Muscle layer of duodenum (tissue), 2 donors: ENCODE measurements at regions not wholly inside any gene's neighbourhood (a gene's known extent, or its start where the extent isn't known, plus 50 kb on each side); places are given as distances from the start of the nearest gene placed in this dataset.

Experiments
- H3K27ac ChIP-seq: one replicate; pipeline ENCODE4 v1.7.0; 2013; ENCODE audit warnings: mild to moderate bottlenecking, low read length
- H3K27me3 ChIP-seq: one replicate; pipeline ENCODE4 v1.7.0; 2013; ENCODE audit warnings: low read depth, mild to moderate bottlenecking, control low read depth, low read length
- H3K36me3 ChIP-seq, 2 donors: one replicate each; pipeline ENCODE4 v1.7.0; 2013; ENCODE audit warnings: low read length in 2 of 2, control low read depth in 1 of 2, mild to moderate bottlenecking in 1 of 2; ENCODE audit not compliant: insufficient read depth in 2 of 2, control insufficient read depth in 1 of 2
- H3K4me1 ChIP-seq, 2 donors: one replicate each; pipeline ENCODE4 v1.7.0; 2013; ENCODE audit warnings: low read length in 2 of 2, mild to moderate bottlenecking in 2 of 2, control low read depth in 1 of 2, moderate library complexity in 1 of 2; ENCODE audit not compliant: insufficient read depth in 2 of 2, control insufficient read depth in 1 of 2
- H3K4me3 ChIP-seq, 2 donors: one replicate each; pipeline ENCODE4 v1.7.0; 2013; ENCODE audit warnings: low read length in 2 of 2, low read depth in 1 of 2, mild to moderate bottlenecking in 1 of 2
- H3K9me3 ChIP-seq, 2 donors: one replicate each; pipeline ENCODE4 v1.7.0; 2013; ENCODE audit warnings: low read length in 2 of 2, control low read depth in 1 of 2, mild to moderate bottlenecking in 1 of 2; ENCODE audit not compliant: control insufficient read depth in 1 of 2
- donor health status: healthy.

DNA sequence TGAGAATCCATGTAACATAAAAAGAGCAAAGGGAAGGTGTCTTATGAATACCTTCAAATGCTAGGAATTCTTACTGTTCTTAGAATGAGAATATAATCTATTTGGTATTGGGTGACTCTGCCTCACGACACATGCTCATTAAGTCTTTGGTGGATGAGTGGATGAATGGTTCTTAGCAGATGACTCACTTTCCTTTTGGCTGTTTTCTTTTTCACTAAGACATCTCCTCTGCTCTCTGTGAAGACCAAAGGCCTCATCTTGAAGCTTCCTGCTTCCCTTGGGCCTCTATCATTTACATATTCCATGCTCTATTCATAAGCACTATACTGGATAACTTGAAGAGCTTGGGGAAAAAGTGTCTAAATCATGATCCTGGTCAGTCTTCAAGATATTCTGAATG is 468.1 kb downstream of the SPATA31D1 start:
- no peaks in the 10 kb centered on the region for H3K36me3 ChIP-seq
- H3K27me3 ChIP-seq: no peaks in the 10 kb centered on the region
- H3K4me1 ChIP-seq: no peaks in the 10 kb centered on the region
- no peak overlapping the region for H3K4me3 ChIP-seq
- peaks cover 0 to 6% of the 10 kb centered on the region in 2 donors for H3K9me3 ChIP-seq
- H3K27ac ChIP-seq: no peak overlapping the region

DNA sequence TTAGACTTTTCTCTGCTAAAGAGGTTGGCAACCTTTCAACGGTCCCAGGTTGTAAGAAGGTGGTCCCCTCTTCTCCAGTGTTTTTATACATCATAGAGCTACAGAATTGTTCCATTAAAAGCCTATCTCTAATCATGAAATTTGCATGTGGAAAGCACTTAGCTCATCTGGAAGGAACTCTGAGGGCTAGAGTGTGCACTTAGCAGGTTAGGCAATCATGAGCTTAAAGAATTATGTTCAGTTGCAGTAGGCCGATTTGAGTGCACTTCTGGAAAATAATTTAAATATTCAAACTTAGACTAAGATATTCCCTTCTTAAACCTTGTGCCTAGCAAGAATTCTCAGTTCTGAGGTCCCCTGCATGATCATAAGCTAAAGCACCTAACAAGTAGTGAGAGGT is 468.7 kb downstream of the SPATA31D1 start:
- Histone ChIP-seq H3K4me3 (no peak overlapping the region), H3K27ac (no peak overlapping the region), H3K4me1 (no peaks in the 10 kb centered on the region), H3K36me3 (no peaks in the 10 kb centered on the region), H3K27me3 (no peaks in the 10 kb centered on the region), H3K9me3 (peaks cover 0 to 5% of the 10 kb centered on the region in 2 donors)

DNA sequence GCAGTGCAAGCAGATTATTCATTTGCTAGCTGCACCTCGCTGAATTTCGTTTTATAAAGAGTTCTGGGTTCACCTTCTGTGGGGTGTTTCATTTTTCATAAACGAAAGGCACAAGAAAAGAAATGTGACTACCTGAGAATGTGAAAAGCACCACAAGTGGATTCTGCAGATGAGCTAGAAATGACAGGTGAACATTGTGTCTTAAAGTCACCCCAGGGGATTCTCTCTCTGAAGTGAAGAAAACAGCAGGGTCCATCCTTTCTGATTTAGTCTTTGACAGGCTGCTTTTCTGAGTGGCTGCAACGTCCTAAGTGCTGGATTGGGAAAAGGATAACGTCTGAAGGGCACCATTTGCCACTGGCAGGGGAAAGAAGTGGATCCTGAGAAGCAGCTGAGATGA is 469.3 kb downstream of the SPATA31D1 start:
- Histone ChIP-seq H3K27ac (no peak overlapping the region), H3K9me3 (no peaks in the 10 kb centered on the region), H3K4me1 (no peaks in the 10 kb centered on the region), H3K36me3 (no peaks in the 10 kb centered on the region), H3K4me3 (no peak overlapping the region), H3K27me3 (no peaks in the 10 kb centered on the region)

DNA sequence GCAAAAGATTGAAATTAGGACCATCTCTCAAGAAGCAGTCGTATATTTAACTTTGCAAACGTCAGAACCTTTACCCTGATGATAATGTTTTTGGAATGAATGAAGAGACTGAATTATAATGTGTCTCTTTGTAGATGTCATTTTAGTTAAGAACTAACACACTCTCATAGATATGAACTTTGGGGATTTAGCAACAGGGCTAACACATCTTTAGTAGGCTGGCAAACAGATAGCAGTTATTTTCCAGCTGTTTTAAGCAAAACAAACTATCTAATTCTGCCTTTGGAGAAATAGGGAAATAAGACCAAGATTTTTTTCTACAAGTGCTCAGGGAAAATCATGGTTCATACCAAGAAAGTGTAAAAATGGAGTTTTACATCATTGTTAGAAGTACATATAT is 469.7 kb downstream of the SPATA31D1 start:
- Histone ChIP-seq H3K4me3 (no peak overlapping the region), H3K9me3 (no peaks in the 10 kb centered on the region), H3K27me3 (no peaks in the 10 kb centered on the region), H3K27ac (no peak overlapping the region), H3K4me1 (no peaks in the 10 kb centered on the region), H3K36me3 (no peaks in the 10 kb centered on the region)

DNA sequence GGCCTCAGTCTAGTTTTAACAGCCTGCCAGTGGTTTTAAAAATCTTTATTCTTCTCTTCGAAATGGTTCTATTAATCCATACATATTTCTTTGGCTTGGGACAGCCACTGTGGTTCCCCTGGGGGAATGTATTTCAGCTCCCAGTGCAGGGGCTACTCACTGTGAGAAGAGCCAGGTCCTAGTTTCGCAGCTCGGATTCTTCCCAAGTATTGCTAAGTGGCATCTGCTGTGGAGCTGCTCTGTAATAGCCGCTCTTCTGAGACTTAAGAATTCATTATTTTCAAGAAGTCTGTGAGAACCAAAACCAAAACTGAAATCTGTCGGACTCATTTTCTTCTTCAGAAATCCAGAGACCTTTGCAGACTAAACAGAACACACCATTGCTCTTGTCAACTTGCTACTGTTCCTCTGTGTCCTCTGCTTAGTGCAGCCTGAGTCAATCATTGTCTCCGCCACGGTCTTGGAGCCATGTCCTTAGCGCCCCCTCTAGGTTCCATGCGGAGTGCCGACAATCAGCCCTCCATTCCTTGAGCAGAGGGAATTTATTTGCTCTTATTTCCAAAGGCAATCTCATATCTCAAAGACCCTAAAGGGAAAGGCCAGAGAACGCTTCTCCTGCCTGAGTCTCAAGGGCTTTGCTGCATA is 478.2 kb downstream of the SPATA31D1 start:
- H3K4me3 ChIP-seq: no peak overlapping the region
- no peaks in the 10 kb centered on the region for H3K36me3 ChIP-seq
- H3K4me1 ChIP-seq: peaks cover 0 to 5% of the 10 kb centered on the region in 2 donors
- H3K27me3 ChIP-seq: no peaks in the 10 kb centered on the region
- no peak overlapping the region for H3K27ac ChIP-seq
- no peaks in the 10 kb centered on the region for H3K9me3 ChIP-seq

DNA sequence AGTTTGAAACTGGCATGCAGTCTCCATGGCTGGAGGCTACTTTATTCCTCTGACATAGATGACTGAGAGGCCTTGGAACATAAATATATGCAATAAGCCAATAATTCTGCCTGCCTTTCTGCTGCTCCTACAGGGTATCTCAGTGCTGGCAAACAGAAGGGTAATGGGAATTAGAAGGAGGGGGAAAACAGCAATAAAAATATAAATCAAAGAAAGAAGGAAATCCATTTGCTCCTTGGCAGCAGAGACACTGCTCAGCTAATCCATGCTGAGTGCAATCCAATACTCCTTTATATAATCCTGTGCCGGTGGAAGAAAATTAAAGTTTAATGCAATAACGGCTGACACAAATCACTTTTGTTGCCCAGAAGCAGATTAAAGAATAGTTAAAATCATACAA is 478.9 kb downstream of the SPATA31D1 start:
- Histone ChIP-seq H3K27me3 (no peaks in the 10 kb centered on the region), H3K36me3 (no peaks in the 10 kb centered on the region), H3K4me1 (peaks cover 0 to 5% of the 10 kb centered on the region in 2 donors), H3K27ac (no peak overlapping the region), H3K4me3 (no peak overlapping the region), H3K9me3 (no peaks in the 10 kb centered on the region)

DNA sequence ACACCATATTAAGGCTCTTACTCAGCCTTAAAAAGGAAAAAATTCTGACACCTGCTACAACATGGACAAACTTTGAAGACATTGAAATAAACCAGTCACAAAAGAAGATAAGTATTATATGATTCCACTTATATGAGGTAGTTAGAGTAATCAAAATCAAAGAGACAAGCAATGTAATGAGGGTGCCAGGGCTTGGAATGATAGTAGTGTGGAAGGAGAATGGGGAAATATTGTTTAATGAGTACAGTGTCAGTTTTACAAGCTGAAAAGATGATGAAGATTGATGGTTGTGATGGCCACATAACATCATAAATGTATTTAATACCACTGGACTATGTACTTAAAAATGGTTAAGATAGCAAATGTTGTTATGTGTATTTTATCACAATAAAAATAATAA is 485.7 kb downstream of the SPATA31D1 start:
- H3K9me3 ChIP-seq: no peaks in the 10 kb centered on the region
- no peak overlapping the region for H3K4me3 ChIP-seq
- H3K4me1 ChIP-seq: no peaks in the 10 kb centered on the region
- H3K27ac ChIP-seq: no peak overlapping the region
- H3K27me3 ChIP-seq: no peaks in the 10 kb centered on the region
- H3K36me3 ChIP-seq: no peaks in the 10 kb centered on the region

DNA sequence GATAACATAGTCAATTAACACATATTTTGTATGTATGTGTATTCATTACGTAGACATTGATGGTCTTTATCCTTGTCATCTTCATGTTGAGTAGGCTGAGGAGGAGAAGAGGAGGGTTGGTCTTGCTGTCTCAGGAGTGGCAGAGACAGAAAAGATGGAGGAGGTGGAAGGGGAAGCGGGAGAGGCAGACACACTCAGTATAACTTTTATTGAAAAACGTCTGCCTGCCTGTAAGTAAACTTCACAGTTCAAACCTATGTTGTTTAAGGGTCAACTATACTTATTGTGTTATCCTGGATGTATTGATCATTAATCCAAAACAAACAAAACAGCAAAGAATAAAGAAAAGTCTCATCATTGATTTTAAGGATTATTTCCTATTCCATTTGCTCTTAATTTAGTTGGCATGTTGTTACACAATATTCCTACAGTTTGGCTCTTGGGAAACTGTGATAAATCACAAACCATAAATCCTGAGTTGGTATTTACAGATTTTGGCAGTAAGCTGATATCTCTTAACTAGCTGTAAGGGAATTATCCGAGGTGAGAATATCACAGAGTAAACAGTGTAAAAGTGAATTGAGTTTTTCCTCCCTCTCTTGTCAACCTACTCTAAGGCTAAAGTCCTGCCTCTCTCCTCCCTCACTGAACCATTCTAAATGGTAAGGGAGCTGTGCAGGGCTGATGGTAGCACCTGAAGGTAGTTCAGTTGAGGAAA is 487.2 kb downstream of the SPATA31D1 start:
- no peaks in the 10 kb centered on the region for H3K27me3 ChIP-seq
- H3K36me3 ChIP-seq: no peaks in the 10 kb centered on the region
- H3K27ac ChIP-seq: no peak overlapping the region
- H3K4me3 ChIP-seq: no peak overlapping the region
- no peaks in the 10 kb centered on the region for H3K9me3 ChIP-seq
- no peaks in the 10 kb centered on the region for H3K4me1 ChIP-seq

DNA sequence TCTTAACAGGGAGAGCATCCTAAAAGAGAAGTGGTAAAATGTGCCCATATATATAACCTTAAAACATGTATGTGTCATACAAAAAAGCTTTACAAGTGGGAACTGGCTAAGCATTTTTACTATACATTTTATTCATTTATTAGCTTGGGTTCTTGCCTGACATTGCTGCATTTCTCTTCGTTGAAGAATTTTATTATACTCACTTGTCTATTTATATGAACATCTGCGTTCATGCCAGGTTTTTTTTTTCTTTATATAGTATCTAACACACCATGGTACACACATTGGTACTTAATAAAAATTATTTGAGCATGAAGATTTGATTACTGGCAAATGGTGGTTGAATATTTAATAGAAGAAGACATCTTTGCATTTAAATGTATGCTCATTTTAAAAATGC is 492.3 kb downstream of the SPATA31D1 start:
- no peaks in the 10 kb centered on the region for H3K9me3 ChIP-seq
- no peaks in the 10 kb centered on the region for H3K36me3 ChIP-seq

DNA sequence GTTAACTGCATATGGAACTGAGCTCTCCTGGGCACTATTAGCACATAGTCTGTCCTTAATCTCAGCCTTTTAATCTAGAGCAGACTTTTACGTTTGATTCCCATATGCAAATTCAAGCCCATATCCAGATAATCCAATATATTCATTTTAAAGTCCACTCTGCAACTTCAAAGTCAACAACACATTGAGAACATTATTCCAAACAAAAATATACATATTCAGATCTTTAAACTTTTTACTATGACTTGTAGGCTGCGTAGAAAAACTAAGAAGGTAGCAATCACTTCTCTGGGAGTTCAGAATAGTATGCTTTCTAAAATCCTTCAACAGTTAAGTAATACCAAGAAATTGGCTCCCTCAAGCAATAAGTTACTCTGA is 499.4 kb downstream of the SPATA31D1 start:
- H3K27me3 ChIP-seq: no peaks in the 10 kb centered on the region
- H3K4me3 ChIP-seq: no peak overlapping the region
- H3K36me3 ChIP-seq: no peaks in the 10 kb centered on the region
- H3K4me1 ChIP-seq: peaks cover 7% of the 10 kb centered on the region in 2 donors
- no peaks in the 10 kb centered on the region for H3K9me3 ChIP-seq
- H3K27ac ChIP-seq: no peak overlapping the region

More for the DNA sequence above, 492.3 kb downstream of the SPATA31D1 start:
- no peak overlapping the region for H3K4me3 ChIP-seq
- H3K4me1 ChIP-seq: no peaks in the 10 kb centered on the region
- H3K27ac ChIP-seq: no peak overlapping the region
- no peaks in the 10 kb centered on the region for H3K27me3 ChIP-seq

DNA sequence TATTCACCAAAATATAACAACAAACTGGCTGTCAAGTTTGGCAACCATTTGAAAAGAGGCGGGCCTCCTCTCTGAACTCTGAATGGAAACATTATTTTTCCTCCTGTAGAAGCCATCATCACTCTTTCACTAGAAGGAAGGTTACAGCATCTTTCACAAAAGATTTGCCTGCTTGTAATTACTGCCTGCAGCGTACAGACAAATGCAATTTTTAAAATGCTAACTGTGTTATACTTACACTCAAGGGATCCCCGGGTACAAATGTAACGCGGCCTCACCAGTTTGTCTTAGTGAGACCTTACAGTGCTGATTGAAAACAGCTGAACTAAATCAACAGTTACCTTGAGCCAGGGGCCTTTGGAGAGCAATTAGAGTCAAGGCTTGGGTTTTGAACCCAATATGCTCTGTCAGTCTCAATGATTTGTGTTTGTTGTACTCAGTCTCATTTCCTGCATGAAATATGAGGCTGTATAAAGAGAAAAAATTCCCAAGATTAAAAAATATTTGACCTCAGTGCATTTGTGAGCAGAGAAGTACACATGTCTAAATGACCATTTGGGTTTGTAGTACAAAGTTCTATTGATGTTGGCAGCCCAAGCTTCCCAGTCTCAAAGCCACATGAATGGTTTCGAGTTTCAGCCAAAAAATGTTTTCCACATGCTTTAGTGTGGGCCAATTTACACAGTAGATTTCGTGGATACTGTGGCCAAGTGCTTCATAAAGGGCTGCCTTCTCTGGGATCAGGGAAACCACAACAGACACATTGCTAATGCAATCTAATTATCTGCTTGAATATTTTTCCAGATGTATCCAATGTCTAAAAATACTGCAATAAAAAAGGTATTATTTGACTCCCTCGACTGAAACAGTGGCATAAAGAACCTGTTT is 500.0 kb downstream of the SPATA31D1 start:
- Histone ChIP-seq H3K27ac (no peak overlapping the region), H3K4me1 (peaks cover 7% of the 10 kb centered on the region in 2 donors), H3K9me3 (no peaks in the 10 kb centered on the region), H3K36me3 (no peaks in the 10 kb centered on the region), H3K4me3 (no peak overlapping the region), H3K27me3 (no peaks in the 10 kb centered on the region)
